Vagina (tissue), 2 donors: ENCODE measurements at regions not wholly inside any gene's neighbourhood (a gene's known extent, or its start where the extent isn't known, plus 50 kb on each side); places are given as distances from the start of the nearest gene placed in this dataset.

ENCODE experiments used
- POLR2A ChIP-seq, 2 donors: fragments of 450-650 bp; IDR thresholded peaks; one replicate each; pipeline ENCODE4 v1.6.1; 2017; ENCODE audit warnings: antibody characterized with exemption in 2 of 2, mild to moderate bottlenecking in 2 of 2, moderate library complexity in 2 of 2
- POLR2AphosphoS5 ChIP-seq, 2 donors: sonication (generic); formaldehyde crosslinking; IDR thresholded peaks; one replicate each; pipeline ENCODE4 v1.9.0; 2017; ENCODE audit warnings: antibody characterized with exemption in 2 of 2, mild to moderate bottlenecking in 2 of 2, low read depth in 1 of 2; ENCODE audit not compliant: insufficient read depth in 1 of 2
- TF ChIP-seq, protein P1 (sequence below), 3 experiments: fragments of 450-650 bp in 2 of 3; fragments of 200-600 bp in 1 of 3; sonication (generic) in 1 of 3; IDR thresholded peaks; one replicate each; pipeline ENCODE4 v1.5.1; 2017 to 2019; ENCODE audit warnings: antibody characterized with exemption in 3 of 3, mild to moderate bottlenecking in 2 of 3, moderate library complexity in 2 of 3

GRCh38 chr2:207469943-207470729 lies 59.6 kb upstream of the CREB1 start:
- TF ChIP-seq, protein P1, sequence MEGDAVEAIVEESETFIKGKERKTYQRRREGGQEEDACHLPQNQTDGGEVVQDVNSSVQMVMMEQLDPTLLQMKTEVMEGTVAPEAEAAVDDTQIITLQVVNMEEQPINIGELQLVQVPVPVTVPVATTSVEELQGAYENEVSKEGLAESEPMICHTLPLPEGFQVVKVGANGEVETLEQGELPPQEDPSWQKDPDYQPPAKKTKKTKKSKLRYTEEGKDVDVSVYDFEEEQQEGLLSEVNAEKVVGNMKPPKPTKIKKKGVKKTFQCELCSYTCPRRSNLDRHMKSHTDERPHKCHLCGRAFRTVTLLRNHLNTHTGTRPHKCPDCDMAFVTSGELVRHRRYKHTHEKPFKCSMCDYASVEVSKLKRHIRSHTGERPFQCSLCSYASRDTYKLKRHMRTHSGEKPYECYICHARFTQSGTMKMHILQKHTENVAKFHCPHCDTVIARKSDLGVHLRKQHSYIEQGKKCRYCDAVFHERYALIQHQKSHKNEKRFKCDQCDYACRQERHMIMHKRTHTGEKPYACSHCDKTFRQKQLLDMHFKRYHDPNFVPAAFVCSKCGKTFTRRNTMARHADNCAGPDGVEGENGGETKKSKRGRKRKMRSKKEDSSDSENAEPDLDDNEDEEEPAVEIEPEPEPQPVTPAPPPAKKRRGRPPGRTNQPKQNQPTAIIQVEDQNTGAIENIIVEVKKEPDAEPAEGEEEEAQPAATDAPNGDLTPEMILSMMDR (IDR thresholded peaks at IDR 0.05): no peak
- TF ChIP-seq POLR2A (IDR thresholded peaks at IDR 0.05) (no peak), POLR2AphosphoS5 (IDR thresholded peaks at IDR 0.05; ENCODE audit: insufficient read depth in 1 of 2, low read depth in 1 of 2) (no peak)
